GM10266 (cell line): ENCODE measurements at regions not wholly inside any gene's neighbourhood (a gene's known extent, or its start where the extent isn't known, plus 50 kb on each side); places are given as distances from the start of the nearest gene placed in this dataset.

Experiments used
- DNase-seq: peaks from one replicate; pipeline ENCODE4 v3.0.0; 2012; ENCODE audit errors: extremely low spot score
- TF ChIP-seq, protein P1 (sequence below): IDR thresholded peaks from 2 replicates; pipeline ENCODE4 v1.5.1; 2012; ENCODE audit warnings: mild to moderate bottlenecking, low read depth; ENCODE audit not compliant: control insufficient read depth, insufficient read depth; ENCODE audit errors: missing control alignments

DNA sequence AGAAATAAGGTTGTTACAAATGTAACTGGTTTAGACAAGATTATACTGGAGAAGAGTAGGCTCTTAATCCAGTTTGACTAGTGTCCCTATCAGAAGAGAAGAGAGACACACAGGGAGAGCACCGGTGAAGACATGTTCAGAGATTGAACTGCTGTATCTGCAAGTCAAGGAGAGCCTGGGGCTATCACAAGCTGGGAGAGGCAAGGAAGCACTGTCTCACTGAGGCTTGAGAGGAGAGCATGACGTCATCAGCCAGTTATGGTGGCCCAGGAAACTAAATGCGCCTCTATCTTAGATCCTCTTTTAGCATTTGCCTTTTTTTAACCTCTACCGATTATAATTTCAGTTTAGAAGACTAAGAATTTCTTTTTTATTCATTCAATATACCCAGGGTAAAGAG is 583.4 kb downstream of the TRAM1L1 start:
- TF ChIP-seq, protein P1, sequence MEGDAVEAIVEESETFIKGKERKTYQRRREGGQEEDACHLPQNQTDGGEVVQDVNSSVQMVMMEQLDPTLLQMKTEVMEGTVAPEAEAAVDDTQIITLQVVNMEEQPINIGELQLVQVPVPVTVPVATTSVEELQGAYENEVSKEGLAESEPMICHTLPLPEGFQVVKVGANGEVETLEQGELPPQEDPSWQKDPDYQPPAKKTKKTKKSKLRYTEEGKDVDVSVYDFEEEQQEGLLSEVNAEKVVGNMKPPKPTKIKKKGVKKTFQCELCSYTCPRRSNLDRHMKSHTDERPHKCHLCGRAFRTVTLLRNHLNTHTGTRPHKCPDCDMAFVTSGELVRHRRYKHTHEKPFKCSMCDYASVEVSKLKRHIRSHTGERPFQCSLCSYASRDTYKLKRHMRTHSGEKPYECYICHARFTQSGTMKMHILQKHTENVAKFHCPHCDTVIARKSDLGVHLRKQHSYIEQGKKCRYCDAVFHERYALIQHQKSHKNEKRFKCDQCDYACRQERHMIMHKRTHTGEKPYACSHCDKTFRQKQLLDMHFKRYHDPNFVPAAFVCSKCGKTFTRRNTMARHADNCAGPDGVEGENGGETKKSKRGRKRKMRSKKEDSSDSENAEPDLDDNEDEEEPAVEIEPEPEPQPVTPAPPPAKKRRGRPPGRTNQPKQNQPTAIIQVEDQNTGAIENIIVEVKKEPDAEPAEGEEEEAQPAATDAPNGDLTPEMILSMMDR, result no peak
- DNase-seq, result no peak

GRCh38 chr4:116500225-116500624 is 585.2 kb downstream of the TRAM1L1 start:
- no peak for DNase-seq
- TF ChIP-seq, protein P1, result no peak

DNA sequence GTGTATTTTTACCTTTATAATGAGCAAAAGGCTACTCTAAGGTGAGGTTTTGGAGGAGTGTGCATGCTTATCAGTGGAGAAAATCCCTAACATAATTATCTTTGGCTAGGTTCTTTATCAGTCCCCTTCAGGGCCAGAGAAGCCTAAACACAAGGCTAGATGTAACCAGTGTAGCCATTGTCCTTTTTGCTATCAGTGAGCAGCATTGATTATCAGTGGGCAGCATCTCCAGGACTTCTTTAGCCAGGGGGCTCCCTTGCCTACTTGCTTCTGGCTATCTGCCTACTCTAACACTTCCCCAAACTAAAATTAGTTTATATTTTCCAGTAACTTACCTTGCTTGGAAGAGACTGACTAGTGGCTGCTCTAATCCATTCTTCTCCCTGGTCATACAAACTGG is 595.6 kb downstream of the TRAM1L1 start:
- TF ChIP-seq, protein P1, result no peak
- no peak for DNase-seq

DNA sequence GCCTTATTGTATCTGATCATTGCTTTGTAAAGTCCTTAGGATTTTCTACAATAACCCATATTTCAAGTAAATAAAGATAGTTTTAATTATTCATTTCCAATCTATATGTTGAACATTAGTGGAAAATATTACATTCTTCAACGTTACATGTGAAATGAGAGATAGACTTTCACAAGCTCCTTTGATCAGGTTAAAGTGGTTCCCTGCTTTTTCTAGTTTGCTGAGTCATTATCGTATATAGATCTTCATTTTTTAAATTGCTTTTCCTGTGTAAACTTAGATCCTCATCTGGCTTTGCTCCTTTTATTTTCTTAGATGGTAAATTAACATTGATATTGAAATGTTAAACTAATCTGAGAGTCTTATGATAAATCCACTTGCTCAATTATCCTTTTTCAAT is 599.0 kb downstream of the TRAM1L1 start:
- TF ChIP-seq, protein P1, result no peak
- no peak for DNase-seq

DNA sequence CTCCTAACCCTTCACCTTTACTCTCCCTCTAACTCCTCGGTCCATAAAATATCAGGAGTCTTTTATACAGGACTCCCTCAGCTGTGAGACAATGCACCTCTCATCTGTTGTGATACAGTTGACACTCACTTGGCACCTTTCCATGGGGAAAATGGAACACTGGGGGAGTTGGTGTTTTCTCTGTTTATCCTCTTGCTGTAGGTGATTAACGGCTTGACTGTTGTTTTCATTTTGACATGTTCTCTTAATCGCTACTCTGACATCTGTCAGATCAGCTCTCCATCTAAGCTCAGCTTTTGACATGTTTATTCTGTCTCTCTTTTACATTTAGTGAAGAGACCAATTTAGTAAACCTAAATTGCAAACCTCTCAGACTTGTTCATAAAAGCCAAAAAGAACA is 604.8 kb downstream of the TRAM1L1 start:
- TF ChIP-seq, protein P1, result no peak
- DNase-seq, result no peak

GRCh38 chr4:116478343-116478742 is 607.0 kb downstream of the TRAM1L1 start:
- TF ChIP-seq, protein P1, result no peak
- DNase-seq, result no peak

GRCh38 chr4:116469582-116469981 is 615.8 kb downstream of the TRAM1L1 start:
- DNase-seq, result no peak
- TF ChIP-seq, protein P1, result no peak

DNA sequence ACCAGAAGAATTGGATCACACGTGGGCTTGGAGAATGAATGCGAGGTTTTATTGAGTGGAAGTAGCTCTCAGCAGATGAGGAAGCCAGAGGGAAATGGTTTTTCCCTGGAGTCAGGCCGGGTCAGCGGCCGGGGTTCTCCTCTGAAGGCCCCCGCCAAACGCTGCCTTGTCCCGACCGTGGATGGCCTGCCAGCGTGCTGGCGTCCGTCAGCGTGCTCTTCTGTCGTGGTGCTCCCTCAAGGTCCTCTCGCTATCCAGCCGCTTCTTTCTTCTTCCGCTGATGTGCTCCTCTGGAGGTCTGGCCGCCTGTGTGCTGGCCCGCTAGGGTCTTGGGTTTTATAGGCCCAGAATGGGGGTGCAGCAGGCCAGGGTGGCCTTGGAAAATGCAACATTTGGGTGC is 632.2 kb downstream of the TRAM1L1 start:
- DNase-seq, result no peak
- TF ChIP-seq, protein P1, result no peak
